Spleen (tissue), 3 donors: ENCODE measurements at regions not wholly inside any gene's neighbourhood (a gene's known extent, or its start where the extent isn't known, plus 50 kb on each side); places are given as distances from the start of the nearest gene placed in this dataset.

Experiments
- POLR2A ChIP-seq, 3 donors: fragments of 450-650 bp; IDR thresholded peaks; one replicate each; pipeline ENCODE4 v1.5.1; 2017; ENCODE audit warnings: antibody characterized with exemption in 3 of 3, mild to moderate bottlenecking in 1 of 3
- POLR2AphosphoS5 ChIP-seq, 3 donors: sonication (generic); formaldehyde crosslinking; IDR thresholded peaks; one replicate each; pipeline ENCODE4 v1.5.1; 2017; ENCODE audit warnings: antibody characterized with exemption in 3 of 3

GRCh38 chr1:163535401-163535800 lies 213.6 kb downstream of the NUF2 start:
- no peak for TF ChIP-seq POLR2AphosphoS5 (IDR thresholded peaks at IDR 0.05)
- TF ChIP-seq POLR2A (IDR thresholded peaks at IDR 0.05) = no peak
